ENCODE measurements at regions not wholly inside any gene's neighbourhood (a gene's known extent, or its start where the extent isn't known, plus 50 kb on each side); places are given as distances from the start of the nearest gene placed in this dataset.

DNA sequence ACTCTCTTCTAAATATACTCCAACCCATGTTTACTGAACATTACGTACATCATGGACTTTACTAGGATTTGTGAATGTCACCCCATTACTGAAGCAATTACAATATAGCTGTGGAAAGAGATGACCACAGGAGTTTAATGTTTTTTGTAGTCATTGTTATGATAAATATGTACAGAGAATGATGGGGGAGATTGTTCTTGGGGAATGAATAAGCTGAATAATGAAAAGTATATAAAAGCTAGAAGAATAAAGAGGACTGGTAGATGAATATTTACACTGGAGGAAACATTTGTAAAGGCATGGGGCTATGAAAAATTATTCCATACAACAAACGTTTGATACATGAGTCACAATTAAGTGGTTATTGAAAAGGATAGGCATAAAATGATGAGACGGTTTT, 340.9 kb downstream of the SEMA3D start:
- TF ChIP-seq, protein P1, sequence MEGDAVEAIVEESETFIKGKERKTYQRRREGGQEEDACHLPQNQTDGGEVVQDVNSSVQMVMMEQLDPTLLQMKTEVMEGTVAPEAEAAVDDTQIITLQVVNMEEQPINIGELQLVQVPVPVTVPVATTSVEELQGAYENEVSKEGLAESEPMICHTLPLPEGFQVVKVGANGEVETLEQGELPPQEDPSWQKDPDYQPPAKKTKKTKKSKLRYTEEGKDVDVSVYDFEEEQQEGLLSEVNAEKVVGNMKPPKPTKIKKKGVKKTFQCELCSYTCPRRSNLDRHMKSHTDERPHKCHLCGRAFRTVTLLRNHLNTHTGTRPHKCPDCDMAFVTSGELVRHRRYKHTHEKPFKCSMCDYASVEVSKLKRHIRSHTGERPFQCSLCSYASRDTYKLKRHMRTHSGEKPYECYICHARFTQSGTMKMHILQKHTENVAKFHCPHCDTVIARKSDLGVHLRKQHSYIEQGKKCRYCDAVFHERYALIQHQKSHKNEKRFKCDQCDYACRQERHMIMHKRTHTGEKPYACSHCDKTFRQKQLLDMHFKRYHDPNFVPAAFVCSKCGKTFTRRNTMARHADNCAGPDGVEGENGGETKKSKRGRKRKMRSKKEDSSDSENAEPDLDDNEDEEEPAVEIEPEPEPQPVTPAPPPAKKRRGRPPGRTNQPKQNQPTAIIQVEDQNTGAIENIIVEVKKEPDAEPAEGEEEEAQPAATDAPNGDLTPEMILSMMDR (IDR thresholded peaks at IDR 0.05): no peak
- no peak for TF ChIP-seq USF2 (IDR thresholded peaks at IDR 0.05)
- TF ChIP-seq POLR2A (IDR thresholded peaks at IDR 0.05; ENCODE audit: low read length): no peak
- TF ChIP-seq RARB (CRISPR knock-in tag; IDR thresholded peaks at IDR 0.05): no peak
- no peak for TF ChIP-seq KDM1A (IDR thresholded peaks at IDR 0.05; ENCODE audit: low read depth)
- TF ChIP-seq CEBPB (IDR thresholded peaks at IDR 0.05): no peak
- TF ChIP-seq MAX (IDR thresholded peaks at IDR 0.05): no peak
- TF ChIP-seq NFE2L2 (conservative IDR thresholded peaks at IDR 0.05; ENCODE audit: low read length): no peak
- no peak for TF ChIP-seq REST (IDR thresholded peaks at IDR 0.05)
- TF ChIP-seq CBX2 (IDR thresholded peaks at IDR 0.05; ENCODE audit: borderline replicate concordance, low read depth): no peak
- TF ChIP-seq RAD21 (conservative IDR thresholded peaks at IDR 0.05 in 1 of 2, IDR thresholded peaks at IDR 0.05 in 1 of 2): no peak
